Stimulated activated naive CD4-positive, alpha-beta T cell (primary cell): ENCODE measurements at regions not wholly inside any gene's neighbourhood (a gene's known extent, or its start where the extent isn't known, plus 50 kb on each side); places are given as distances from the start of the nearest gene placed in this dataset.

ENCODE experiments used
- DNase-seq, 6 experiments: peaks; one replicate each; lab custom pipeline; 2025; lab: John Stamatoyannopoulos, UW

DNA sequence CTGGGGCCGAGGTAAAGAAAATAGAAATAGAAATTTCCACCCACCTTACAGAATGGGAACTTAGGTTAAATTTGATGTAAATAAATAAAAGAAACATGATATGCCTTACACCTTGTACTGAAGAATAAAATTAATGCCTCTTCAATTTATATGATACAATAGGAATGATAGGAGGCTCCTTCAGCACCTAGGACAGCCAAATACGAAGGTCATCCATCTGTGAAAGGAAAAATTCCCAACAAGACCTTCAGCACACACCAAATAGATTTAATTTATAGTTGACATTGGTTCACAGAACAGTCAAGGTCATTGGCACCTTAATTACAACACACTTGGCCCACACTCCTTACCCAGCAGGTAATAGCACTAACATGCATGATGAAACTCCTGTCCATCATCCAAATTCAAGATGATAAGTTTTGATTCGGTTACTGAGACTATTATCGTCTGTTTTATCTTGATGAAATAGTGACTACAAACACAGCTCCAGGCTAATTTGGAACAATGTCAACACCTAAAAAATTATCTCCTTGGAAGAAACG lies 250.9 kb downstream of the SNX13 start:
- DNase-seq: no peak

DNA sequence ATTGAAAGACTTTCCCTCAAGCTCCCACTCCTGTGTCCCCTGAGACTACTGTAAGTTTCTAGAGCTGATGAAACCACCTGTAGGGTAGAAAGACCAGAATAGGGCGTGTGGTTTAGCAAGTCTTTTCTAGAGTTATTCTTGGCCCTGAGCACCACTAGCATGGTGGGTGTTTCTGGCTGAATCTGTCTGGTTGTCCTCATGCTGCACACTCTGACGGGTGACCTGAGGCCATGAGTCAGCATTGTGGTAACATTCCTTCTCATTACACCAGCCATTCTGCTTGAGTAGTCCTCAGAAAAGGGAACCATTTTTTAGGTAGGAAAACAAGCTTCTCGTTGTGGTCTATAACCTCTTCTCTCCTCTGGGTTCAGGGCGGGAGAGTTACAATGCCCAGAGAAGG lies 250.3 kb downstream of the SNX13 start:
- no peak for DNase-seq

DNA sequence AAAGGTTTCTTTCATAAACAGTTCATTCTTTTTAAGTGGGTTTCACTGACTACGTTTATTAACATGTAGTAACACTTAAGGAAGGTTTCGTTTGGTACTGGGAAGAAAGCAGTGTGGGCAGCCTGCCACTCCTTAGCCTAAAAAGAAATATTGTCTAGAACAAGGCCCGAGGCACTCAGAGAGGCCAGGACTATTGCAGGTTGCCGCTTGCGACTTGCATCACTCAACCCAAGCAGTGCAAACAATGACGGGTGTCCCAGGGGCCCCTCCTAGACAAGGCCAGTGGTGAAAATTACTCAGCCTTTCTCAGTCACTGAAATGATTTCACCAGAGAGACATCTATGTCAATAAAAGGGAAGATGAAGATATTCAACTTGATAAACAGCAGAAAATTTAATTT lies 243.9 kb downstream of the SNX13 start:
- no peak for DNase-seq

DNA sequence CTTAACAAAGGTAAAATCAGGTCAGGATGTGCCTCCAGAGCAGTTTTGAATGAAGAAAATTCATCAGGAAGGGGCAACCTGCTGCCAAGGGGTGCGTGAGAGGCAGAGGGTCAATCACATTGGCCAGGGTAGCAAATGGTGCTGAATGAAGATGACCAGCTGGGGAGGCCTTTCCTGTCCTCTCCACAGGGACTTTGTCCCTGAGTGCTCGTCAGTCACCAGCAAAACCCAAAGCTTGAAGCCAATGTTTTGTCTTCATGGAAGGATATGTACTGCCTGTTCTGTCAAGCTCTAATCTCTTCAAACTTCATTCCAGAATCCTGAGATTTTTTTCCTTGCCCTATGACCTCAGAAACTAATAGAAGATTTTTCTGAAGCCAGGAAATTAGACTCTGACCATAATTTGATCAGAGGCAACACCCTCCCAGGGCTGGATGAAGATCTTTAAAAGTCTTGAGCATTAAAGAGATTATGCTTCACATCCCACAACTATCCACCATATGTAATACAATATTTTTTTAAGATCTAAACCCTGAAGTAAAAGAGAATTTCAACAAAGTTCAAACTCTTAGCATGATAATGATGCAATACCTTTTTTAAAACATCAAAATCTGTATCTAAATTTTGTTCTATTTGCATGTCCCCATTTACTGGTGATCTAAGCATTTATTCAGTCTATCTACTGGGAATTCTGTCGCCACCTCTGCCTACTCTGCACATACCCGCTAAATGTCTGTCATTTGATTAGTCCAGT lies 243.0 kb downstream of the SNX13 start:
- DNase-seq: no peak

DNA sequence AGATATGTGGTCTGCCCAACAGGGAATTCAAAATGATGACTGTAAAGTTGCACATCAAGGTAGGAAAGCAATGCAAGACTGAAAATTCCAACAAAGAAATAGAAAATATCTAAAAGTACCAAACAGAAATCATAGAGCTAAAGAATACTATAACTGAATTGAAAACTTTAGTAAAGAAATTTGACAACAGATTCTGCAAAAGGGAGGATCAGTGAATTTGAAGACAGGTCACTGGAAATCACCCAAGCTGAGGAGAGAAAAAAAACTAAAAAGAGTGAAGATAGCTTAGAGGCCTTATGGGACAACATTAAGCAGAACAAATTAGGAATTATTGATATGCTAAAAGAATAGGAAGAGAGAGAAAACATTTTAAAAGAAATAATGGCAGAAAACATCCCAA lies 240.6 kb downstream of the SNX13 start:
- no peak for DNase-seq

DNA sequence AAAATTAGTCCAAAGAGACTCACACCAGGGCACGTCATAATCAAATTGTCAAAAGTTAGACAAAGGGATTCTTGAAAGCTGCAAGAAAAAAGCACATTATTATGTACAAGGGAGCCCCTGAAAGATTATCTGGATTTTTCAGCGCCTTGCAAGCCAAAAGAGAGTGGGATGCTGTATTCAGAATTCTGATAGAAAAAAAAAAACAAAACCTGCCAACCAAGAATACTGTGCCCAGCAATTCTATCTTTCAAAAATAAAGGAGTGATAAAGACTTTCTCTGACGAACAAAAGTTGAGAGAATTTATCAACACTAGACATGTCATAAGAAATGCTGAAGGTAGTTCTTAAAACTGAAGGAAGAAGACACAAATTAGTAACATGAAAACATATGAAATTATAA lies 240.2 kb downstream of the SNX13 start:
- no peak for DNase-seq

DNA sequence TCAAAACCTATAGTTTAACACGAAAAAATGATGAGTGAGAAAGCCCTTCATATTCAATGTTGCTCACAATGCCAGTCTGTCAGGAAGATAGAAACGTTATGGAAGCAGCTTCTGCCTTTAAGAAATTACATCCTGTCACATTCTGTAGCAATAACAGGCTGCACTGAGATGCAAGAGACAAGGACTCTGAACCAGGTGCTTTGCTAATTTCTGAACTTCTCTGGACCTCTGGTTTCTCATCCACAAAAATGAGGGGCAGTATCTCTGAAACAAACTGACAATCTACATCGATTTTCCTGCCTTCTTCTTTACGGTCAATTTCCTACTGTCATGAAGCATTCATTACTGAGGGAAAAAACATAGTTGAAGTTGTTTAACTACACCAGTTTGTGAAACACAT lies 234.0 kb downstream of the SNX13 start:
- no peak for DNase-seq

DNA sequence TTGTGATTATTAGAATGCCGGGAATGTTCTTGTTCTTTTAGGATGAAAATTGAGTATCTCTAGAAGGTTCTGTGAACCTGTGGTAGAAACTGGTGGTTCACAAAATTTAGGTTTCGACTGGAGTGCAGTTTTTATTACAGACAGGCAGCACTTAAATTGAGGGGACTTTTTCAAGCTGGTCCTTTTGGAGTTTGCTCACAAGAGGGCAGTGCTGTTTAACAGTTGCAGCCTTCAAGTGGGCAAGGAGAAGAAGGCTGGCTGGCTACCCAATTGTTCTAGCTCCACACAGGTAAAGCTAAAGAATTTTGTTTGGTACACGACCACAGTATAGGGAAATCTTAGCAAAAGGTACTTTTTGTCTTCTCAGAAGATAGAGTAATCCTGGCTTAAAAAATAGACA lies 233.6 kb downstream of the SNX13 start:
- DNase-seq: peak in 2 of 6 experiments; percentile 1 to 13

DNA sequence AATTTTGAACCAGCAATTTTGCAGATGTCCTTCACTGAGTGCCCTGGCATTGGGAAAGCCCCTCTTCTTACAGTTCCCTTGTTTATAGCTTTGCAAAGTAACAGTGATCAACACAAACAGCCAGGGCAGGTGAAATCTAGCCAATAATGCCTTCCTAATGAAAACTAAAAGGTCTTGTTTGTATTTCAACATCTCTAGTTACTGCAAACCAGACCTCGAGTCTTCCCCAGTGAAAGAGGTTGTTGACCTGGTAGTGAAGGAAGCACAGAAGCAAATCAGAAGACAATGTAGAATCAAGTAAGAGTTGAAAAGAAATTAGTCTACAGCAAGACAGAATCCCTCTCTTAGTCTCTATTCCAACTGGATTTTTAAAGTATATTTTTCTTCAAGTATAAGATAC lies 231.2 kb downstream of the SNX13 start:
- no peak for DNase-seq

DNA sequence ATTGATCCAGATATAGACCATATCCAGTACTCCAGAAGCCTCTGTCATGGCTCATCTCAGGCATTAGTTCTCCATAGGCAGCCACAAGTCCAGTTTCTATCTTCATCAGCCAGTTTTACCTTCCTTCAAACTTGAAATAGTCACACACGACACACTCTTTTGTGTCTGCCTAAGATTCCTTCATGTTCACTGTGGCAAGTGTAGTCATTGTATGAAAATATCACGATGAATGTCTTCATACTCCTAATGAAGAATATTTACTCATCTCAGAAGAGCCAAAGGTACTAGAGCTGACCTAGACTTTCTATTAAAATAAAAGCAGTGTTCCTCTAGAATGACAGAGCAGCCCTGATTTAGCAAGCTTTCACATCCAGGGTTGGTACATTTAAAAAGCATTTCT lies 230.7 kb downstream of the SNX13 start:
- no peak for DNase-seq

DNA sequence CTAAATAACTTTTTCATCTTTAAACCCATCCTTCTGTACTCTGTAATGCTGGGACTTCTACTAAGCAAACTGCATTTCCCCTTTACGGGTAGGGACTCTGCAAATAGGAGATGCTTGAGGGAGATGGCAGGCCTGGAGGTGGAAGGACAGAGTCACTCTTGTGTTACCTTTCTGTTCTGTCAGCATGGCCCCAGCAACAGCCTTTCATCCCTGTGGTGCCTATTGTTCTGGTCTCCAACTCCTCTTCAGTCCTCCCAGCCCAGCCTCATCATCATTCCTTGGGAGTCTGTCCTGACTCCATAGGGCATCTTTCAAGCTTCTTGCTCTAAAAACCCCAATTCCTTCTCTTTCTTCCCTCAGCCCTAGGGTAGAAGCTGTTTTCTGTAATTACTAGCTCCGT lies 230.0 kb downstream of the SNX13 start:
- no peak for DNase-seq

DNA sequence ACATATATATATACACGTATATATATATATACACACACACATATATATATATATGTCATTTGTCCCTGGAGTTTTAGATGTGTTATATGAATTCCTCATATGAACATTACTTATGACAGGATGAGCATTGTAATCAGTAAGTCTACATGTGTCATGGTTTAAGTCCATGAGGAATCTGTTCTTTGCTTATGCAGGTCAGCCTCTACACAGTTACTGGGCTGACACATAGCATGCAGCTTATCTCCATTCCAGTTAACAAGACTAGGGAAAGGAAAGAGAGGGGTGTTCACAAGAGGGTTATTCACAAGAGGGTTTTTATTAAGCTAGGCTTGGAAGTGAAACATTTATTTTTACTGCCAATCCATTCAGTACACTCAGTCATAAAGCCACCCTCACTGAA lies 226.7 kb downstream of the SNX13 start:
- no peak for DNase-seq

DNA sequence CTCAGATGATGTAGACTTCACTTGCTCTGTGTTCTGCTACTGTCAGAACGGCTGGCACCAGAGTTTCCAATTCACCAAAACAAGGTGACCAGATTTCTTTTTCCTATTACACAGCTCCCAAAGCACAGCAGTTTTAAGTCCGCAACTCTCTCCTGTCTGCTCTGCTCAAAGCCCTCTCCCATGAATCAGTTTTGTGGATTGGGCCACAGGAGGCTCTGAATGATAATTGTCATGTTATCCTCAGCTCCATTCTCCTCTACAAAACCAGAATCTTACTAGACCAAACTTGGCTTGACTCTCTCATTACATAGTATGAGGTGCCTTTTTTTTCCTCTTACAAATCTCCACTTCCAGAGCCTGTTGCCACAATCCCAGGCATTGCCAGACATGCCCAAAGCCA lies 223.5 kb downstream of the SNX13 start:
- no peak for DNase-seq

DNA sequence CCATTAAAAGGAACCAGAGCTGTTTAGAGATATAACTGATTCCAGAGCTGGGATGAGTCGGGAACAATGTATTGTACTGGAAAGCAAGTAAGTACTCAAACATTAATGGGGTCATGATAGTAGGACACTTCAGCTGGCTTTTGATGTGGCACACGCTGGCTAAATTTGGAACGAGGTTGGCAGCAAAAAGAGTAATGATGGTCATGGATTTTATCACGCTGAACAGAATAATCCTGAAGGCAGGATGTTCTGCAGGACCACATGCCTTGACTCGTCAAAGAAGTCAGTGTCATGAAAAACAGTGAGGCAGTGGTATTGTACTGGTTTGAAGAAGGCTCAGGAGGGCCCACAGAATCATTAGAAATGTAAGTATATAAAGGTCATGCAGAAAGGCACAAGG lies 220.3 kb downstream of the SNX13 start:
- DNase-seq: no peak

DNA sequence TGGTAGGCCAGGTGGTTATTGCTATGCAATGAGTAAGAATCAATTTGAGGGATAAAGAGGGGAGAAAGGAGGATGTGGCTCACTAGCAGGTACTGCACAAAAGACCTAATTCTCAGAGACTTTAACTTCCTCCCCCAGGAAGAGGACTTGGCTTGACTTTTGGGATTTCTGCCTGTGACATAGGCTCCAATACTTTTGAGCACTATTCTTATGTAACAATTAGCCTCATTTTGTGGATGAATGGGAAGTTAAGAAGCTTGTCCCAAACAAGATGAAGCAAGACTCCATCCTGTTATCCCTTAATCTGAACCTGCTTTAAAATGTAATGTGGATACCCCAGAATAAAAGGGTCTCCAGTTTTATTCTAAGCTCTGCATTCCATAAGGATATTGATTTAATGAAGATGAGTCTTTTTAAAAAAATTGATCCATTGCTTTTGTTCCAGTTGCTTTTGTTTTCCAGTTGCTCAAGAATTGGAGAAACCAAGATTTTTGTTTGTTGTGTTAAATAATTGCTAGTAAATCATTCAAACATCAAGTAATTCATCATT lies 218.5 kb downstream of the SNX13 start:
- no peak for DNase-seq

DNA sequence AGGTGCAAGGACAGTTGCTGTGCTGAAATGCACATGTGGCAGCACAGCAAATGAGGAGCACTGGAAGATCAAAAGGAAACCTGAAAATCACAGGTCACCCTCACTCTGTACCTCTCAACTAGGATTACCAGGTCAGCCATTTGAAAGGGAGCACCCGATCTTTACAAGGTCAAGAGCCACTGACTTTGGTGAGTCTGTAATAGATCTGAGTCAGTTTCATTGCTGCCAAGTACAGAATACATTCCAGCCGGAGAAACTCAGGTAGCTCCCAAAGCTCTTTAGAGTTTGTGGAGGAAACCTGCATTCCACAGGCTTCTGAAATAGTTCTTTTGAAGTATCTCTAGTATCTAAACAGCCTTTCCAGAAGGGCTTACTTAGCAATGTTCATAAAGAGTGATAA lies 217.5 kb downstream of the SNX13 start:
- no peak for DNase-seq

DNA sequence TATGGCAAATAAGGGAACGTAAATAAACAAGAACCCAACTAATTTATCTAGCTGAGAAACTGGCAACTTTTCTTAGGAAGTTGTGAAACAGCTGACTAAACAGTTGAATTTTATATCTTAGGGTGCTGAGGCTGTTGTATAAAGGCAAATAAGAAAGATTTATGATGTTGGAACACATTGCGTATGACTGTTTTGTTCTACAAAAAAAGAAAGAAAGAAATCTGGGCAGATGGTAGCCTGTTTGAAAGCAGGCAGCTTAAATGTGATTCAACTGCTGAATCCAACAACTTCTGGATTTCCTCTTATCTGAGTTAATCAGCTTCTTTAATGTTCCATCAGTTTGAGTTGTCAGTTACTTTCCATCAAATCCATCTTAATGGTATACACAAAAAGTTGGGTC lies 214.5 kb downstream of the SNX13 start:
- DNase-seq: no peak

DNA sequence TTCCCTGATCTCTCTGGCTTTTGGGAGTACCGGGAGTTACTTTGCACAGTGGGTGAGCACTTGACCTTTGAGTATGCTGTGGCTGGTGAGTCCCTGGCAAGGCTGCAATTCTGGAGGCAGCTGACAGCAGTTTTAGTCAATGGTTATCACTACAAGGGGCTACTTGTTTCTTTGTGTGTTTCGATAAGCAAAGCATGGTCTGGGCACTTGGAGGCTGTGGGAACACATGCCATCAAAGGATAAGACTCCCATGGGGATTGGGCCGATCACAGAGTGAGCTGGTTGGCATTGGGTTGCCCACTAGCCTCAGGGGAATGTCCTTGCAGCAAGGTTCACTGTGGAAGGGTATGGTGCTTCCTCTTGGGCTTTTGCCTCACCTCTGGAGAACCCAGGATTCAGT lies 208.2 kb downstream of the SNX13 start:
- no peak for DNase-seq
